ENCODE measurements at regions not wholly inside any gene's neighbourhood (a gene's known extent, or its start where the extent isn't known, plus 50 kb on each side); places are given as distances from the start of the nearest gene placed in this dataset.

GRCh38 chr3:24780991-24781390 is 286.3 kb upstream of the THRB start:
- no peaks in the 10 kb centered on the region for H3K4me1 ChIP-seq (replicated peaks in 1 of 4; ENCODE audit: control insufficient read depth in 3 of 4, insufficient read depth in 4 of 4, low read length in 3 of 4)
- WGBS, 2 experiments (ENCODE audit: extremely low coverage in 1 of 2, insufficient coverage in 1 of 2, insufficient read length in 1 of 2, insufficient replicate concordance in 2 of 2, low coverage in 1 of 2, low lambda C conversion rate in 2 of 2, missing lambda C conversion rate in 1 of 2), result 81% methylated on average over 2 of the region's 2 CpGs; no CpG with 5 or more reads in 1 of the 2 experiments
- TF ChIP-seq SRF (IDR thresholded peaks at IDR 0.05; ENCODE audit: low read depth, low read length), result no peak
- TF ChIP-seq FOSL1 (IDR thresholded peaks at IDR 0.05; ENCODE audit: insufficient read depth, low read depth, low read length), result no peak
- TF ChIP-seq CTCF (IDR thresholded peaks at IDR 0.05; ENCODE audit: control extremely low read depth in 1 of 3, insufficient read depth in 1 of 3, low read depth in 1 of 3, low read length in 3 of 3), result no peak
- TF ChIP-seq SP4 (IDR thresholded peaks at IDR 0.05; ENCODE audit: low read length), result no peak
- no peak for TF ChIP-seq TCF12 (IDR thresholded peaks at IDR 0.05; ENCODE audit: low read depth, low read length)
- no peak for TF ChIP-seq CHD1 (IDR thresholded peaks at IDR 0.05; ENCODE audit: low read depth, low read length)
- TF ChIP-seq MAFK (IDR thresholded peaks at IDR 0.05; ENCODE audit: low read depth, low read length), result no peak
- TF ChIP-seq BCL11A (IDR thresholded peaks at IDR 0.05; ENCODE audit: low read depth in 2 of 2, low read length in 2 of 2), result no peak

More at GRCh38 chr3:24780991-24781390, 286.3 kb upstream of the THRB start:
- POLR2A ChIA-PET (ENCODE audit: partially characterized antibody), result no interaction called here
- FAIRE-seq, result no peak
- DNase-seq (ENCODE audit: low read depth in 1 of 2, low spot score in 2 of 2), result no peak
- no peaks in the 10 kb centered on the region for H4K20me1 ChIP-seq (replicated peaks in 1 of 2; ENCODE audit: control insufficient read depth in 1 of 2, insufficient read depth in 2 of 2, low read length in 2 of 2)
- no peaks in the 10 kb centered on the region for H3K79me2 ChIP-seq (ENCODE audit: control insufficient read depth in 1 of 2, insufficient read depth in 2 of 2, low read length in 2 of 2)
- H3K23ac ChIP-seq (ENCODE audit: insufficient read length), result no peak overlapping the region
- H4K8ac ChIP-seq (ENCODE audit: extremely low read depth, insufficient read depth, low read length), result no peak overlapping the region
- no peaks in the 10 kb centered on the region for H3K79me1 ChIP-seq (ENCODE audit: low read depth, low read length)
- H3K27me3 ChIP-seq (replicated peaks in 1 of 4; ENCODE audit: control insufficient read depth in 3 of 4, extremely low read depth in 1 of 4, insufficient read depth in 3 of 4, low read length in 3 of 4), result no peaks in the 10 kb centered on the region
- no peak overlapping the region for H3K4me2 ChIP-seq (ENCODE audit: insufficient read depth in 1 of 2, low read depth in 2 of 2, low read length in 2 of 2)
- H2BK15ac ChIP-seq (ENCODE audit: low read length), result no peak overlapping the region
- H2BK120ac ChIP-seq (replicated peaks; ENCODE audit: low read depth, low read length), result no peak overlapping the region
- H3K4ac ChIP-seq (replicated peaks; ENCODE audit: insufficient read length, low read depth, low read length), result no peak overlapping the region
- no peaks in the 10 kb centered on the region for H3K23me2 ChIP-seq (ENCODE audit: low read depth, low read length)
- no peak overlapping the region for H2BK20ac ChIP-seq (ENCODE audit: low read length)
- no peak overlapping the region for H4K5ac ChIP-seq (ENCODE audit: insufficient read length, low read depth, low read length)
- H2AK5ac ChIP-seq (ENCODE audit: low read depth, low read length), result no peak overlapping the region
- H3K18ac ChIP-seq (ENCODE audit: extremely low read depth, low read length), result no peak overlapping the region
- no peak overlapping the region for H2AFZ ChIP-seq (ENCODE audit: low read length)
- H2BK5ac ChIP-seq (ENCODE audit: low read depth, low read length), result no peak overlapping the region
- H3K9me3 ChIP-seq (ENCODE audit: insufficient read depth in 2 of 2, low read depth in 1 of 2, low read length in 1 of 2), result peaks cover 3 to 15% of the 10 kb centered on the region in 2 experiments
- no peak overlapping the region for H3K27ac ChIP-seq (ENCODE audit: low read depth, low read length)
- CTCF ChIA-PET (ENCODE audit: partially characterized antibody), result no interaction called here
- H3K14ac ChIP-seq (ENCODE audit: insufficient read length), result no peak overlapping the region
- H2BK12ac ChIP-seq (ENCODE audit: low read depth, low read length), result no peak overlapping the region
- H3K36me3 ChIP-seq (ENCODE audit: control insufficient read depth in 2 of 4, insufficient read depth in 4 of 4, low read length in 3 of 4), result no peaks in the 10 kb centered on the region; a peak in 1 of 8 replicates
- H4K91ac ChIP-seq (replicated peaks; ENCODE audit: insufficient read length, low read length), result no peak overlapping the region
- no peak overlapping the region for H3K9ac ChIP-seq (replicated peaks in 1 of 4; ENCODE audit: extremely low read depth in 1 of 4, low read depth in 3 of 4, low read length in 3 of 4)
- H3K56ac ChIP-seq (replicated peaks; ENCODE audit: insufficient read length, low read depth, low read length), result no peak overlapping the region
- no peak overlapping the region for H3K4me3 ChIP-seq (ENCODE audit: extremely low read depth in 1 of 4, insufficient read depth in 2 of 4, low read depth in 3 of 4, low read length in 4 of 4)

All from H1 (cell line).